H9 (cell line): ENCODE measurements at regions not wholly inside any gene's neighbourhood (a gene's known extent, or its start where the extent isn't known, plus 50 kb on each side); places are given as distances from the start of the nearest gene placed in this dataset.

Experiments
- DNase-seq: peaks from one replicate; pipeline ENCODE4 v3.0.0-alpha.2; 2017
- H2AFZ ChIP-seq: one replicate; pipeline ENCODE4 v1.6.1; 2013; ENCODE audit warnings: mild to moderate bottlenecking, low read length, control low read depth, moderate library complexity
- H2AK5ac ChIP-seq: 2 replicates; pipeline ENCODE4 v1.6.1; 2013; ENCODE audit warnings: low read length, control low read depth, mixed read lengths; ENCODE audit not compliant: insufficient read length
- H2BK120ac ChIP-seq: one replicate; pipeline ENCODE4 v1.6.1; 2013; ENCODE audit warnings: low read depth, mild to moderate bottlenecking, low read length, control low read depth, inconsistent platforms; ENCODE audit not compliant: poor library complexity, severe bottlenecking
- H2BK12ac ChIP-seq: 2 replicates; pipeline ENCODE4 v1.6.1; 2013; ENCODE audit warnings: low read length, control low read depth, mixed read lengths, low read depth; ENCODE audit not compliant: insufficient read length
- H2BK15ac ChIP-seq: 2 replicates; pipeline ENCODE4 v1.6.1; 2013; ENCODE audit warnings: low read depth, low read length, control low read depth
- H2BK20ac ChIP-seq: one replicate; pipeline ENCODE4 v1.6.1; 2013; ENCODE audit warnings: low read depth, mild to moderate bottlenecking, low read length, control low read depth, inconsistent platforms; ENCODE audit not compliant: poor library complexity, severe bottlenecking
- H2BK5ac ChIP-seq: 2 replicates; pipeline ENCODE4 v1.6.1; 2013; ENCODE audit warnings: low read length, control low read depth, mixed read lengths; ENCODE audit not compliant: insufficient read length
- H3K14ac ChIP-seq: 2 replicates; pipeline ENCODE4 v1.6.1; 2013; ENCODE audit warnings: low read length, control low read depth; ENCODE audit not compliant: insufficient read depth
- H3K18ac ChIP-seq: 2 replicates; pipeline ENCODE4 v1.6.1; 2013; ENCODE audit warnings: low read depth, mild to moderate bottlenecking, mixed read lengths, low read length, control low read depth; ENCODE audit not compliant: insufficient read length
- H3K23ac ChIP-seq: 2 replicates; pipeline ENCODE4 v1.6.1; 2013; ENCODE audit warnings: low read length, control low read depth, mixed read lengths, low read depth; ENCODE audit not compliant: insufficient read length
- H3K23me2 ChIP-seq: 2 replicates; pipeline ENCODE4 v1.6.1; 2013; ENCODE audit warnings: low read depth, mild to moderate bottlenecking, mixed read lengths, low read length, control low read depth; ENCODE audit not compliant: insufficient read length, poor library complexity, severe bottlenecking
- H3K27ac ChIP-seq: 2 replicates; pipeline ENCODE4 v1.5.1; 2013; ENCODE audit warnings: low read length, control low read depth, mixed read lengths, low read depth; ENCODE audit not compliant: insufficient read length
- H3K27me3 ChIP-seq: 2 replicates; pipeline ENCODE4 v1.6.1; 2013; ENCODE audit warnings: low read length, control low read depth, inconsistent platforms; ENCODE audit not compliant: insufficient read depth
- H3K4ac ChIP-seq: 2 replicates; pipeline ENCODE4 v1.6.1; 2013; ENCODE audit warnings: low read depth, mild to moderate bottlenecking, control low read depth, inconsistent platforms, low read length, moderate library complexity
- H3K4me1 ChIP-seq: 2 replicates; pipeline ENCODE4 v1.6.1; 2013; ENCODE audit warnings: low read length, control low read depth, inconsistent platforms; ENCODE audit not compliant: insufficient read depth
- H3K4me2 ChIP-seq: 2 replicates; pipeline ENCODE4 v1.6.1; 2013; ENCODE audit warnings: low read length, control low read depth, mixed read lengths; ENCODE audit not compliant: insufficient read length, insufficient read depth
- H3K56ac ChIP-seq: 2 replicates; pipeline ENCODE4 v1.6.1; 2013; ENCODE audit warnings: low read depth, mild to moderate bottlenecking, mixed read lengths, low read length, control low read depth; ENCODE audit not compliant: insufficient read length
- H3K79me1 ChIP-seq: 2 replicates; pipeline ENCODE4 v1.6.1; 2013; ENCODE audit warnings: low read depth, mild to moderate bottlenecking, moderate library complexity, low read length, control low read depth, inconsistent platforms; ENCODE audit not compliant: insufficient read depth, poor library complexity, severe bottlenecking
- H3K79me2 ChIP-seq: 2 replicates; pipeline ENCODE4 v1.6.1; 2013; ENCODE audit warnings: low read length, control low read depth, inconsistent platforms; ENCODE audit not compliant: insufficient read depth
- H3K9ac ChIP-seq: 2 replicates; pipeline ENCODE4 v1.6.1; 2013; ENCODE audit warnings: low read length, control low read depth, mixed read lengths; ENCODE audit not compliant: insufficient read length; ENCODE audit errors: extremely low read depth
- H3K9me3 ChIP-seq: one replicate; pipeline ENCODE4 v1.6.1; 2013; ENCODE audit warnings: low read depth, low read length, inconsistent platforms; ENCODE audit not compliant: control insufficient read depth
- H3T11ph ChIP-seq: one replicate; pipeline ENCODE4 v1.6.1; 2013; ENCODE audit warnings: mild to moderate bottlenecking, low read length, control low read depth, inconsistent platforms
- H4K20me1 ChIP-seq: one replicate; pipeline ENCODE4 v1.6.1; 2013; ENCODE audit not compliant: control insufficient read depth, insufficient read length, insufficient read depth
- H4K5ac ChIP-seq: 2 replicates; pipeline ENCODE4 v1.6.1; 2013; ENCODE audit warnings: low read depth, mild to moderate bottlenecking, mixed read lengths, low read length, control low read depth; ENCODE audit not compliant: insufficient read length
- H4K8ac ChIP-seq: replicated peaks from 2 replicates; pipeline ENCODE4 v1.6.1; 2013; ENCODE audit warnings: low read length, control low read depth, mixed read lengths, low read depth; ENCODE audit not compliant: insufficient read length
- H4K91ac ChIP-seq: 2 replicates; pipeline ENCODE4 v1.6.1; 2013; ENCODE audit warnings: low read depth, mild to moderate bottlenecking, moderate library complexity, mixed read lengths, low read length, control low read depth; ENCODE audit not compliant: insufficient read length
- H3K27ac Mint-ChIP-seq, 3 experiments: 2 replicates in 2 of 3; 3 replicates in 1 of 3; pipeline ENCODE4 v1.8.0; 2020 to 2021; ENCODE audit warnings: mixed read lengths in 3 of 3, mild to moderate bottlenecking in 1 of 3, moderate library complexity in 1 of 3
- H3K27me3 Mint-ChIP-seq: 2 replicates; pipeline ENCODE4 v1.8.0; 2021; ENCODE audit warnings: low read depth, mild to moderate bottlenecking, moderate library complexity, mixed read lengths
- H3K36me3 Mint-ChIP-seq, 3 experiments: 2 replicates in 2 of 3; 3 replicates in 1 of 3; pipeline ENCODE4 v1.8.0; 2020 to 2021; ENCODE audit warnings: low read depth in 3 of 3, mixed read lengths in 3 of 3; ENCODE audit not compliant: insufficient read depth in 1 of 3
- H3K4me1 Mint-ChIP-seq, 2 experiments: 2 replicates each; pipeline ENCODE4 v1.8.0; 2020; ENCODE audit warnings: mixed read lengths in 2 of 2
- H3K4me3 Mint-ChIP-seq, 2 experiments: 2 replicates in 1 of 2; 3 replicates in 1 of 2; pipeline ENCODE4 v1.8.0; 2020 to 2021; ENCODE audit warnings: mild to moderate bottlenecking in 2 of 2, mixed read lengths in 2 of 2, moderate library complexity in 1 of 2
- H3K9me3 Mint-ChIP-seq, 2 experiments: 2 replicates in 1 of 2; 3 replicates in 1 of 2; pipeline ENCODE4 v1.8.0; 2020; ENCODE audit warnings: mild to moderate bottlenecking in 2 of 2, mixed read lengths in 2 of 2, moderate library complexity in 1 of 2
- CTCF ChIP-seq: fragments of 200-600 bp; sonication (generic); conservative IDR thresholded peaks from 3 replicates; pipeline ENCODE4 v1.8.0; 2021; ENCODE audit warnings: antibody characterized with exemption, mild to moderate bottlenecking
- WGBS: extraction: QIAGEN DNeasy Blood & Tissue Kit; methylation state at CpG from one replicate; pipeline ENCODE4 v1.1.7; 2013; ENCODE audit warnings: missing lambda C conversion rate, low lambda C conversion rate, mixed read lengths; ENCODE audit not compliant: insufficient read length; ENCODE audit errors: extremely low coverage; 5-methylcytosine and 5-hydroxymethylcytosine counted together

GRCh38 chr2:21633466-21633865, 509.7 kb downstream of the TDRD15 start:
- H3K23ac ChIP-seq, result no peak overlapping the region
- H3K4ac ChIP-seq, result no peak overlapping the region
- no peak overlapping the region for H2BK120ac ChIP-seq
- no peak overlapping the region for H2BK5ac ChIP-seq
- H3K4me1 ChIP-seq, result no peaks in the 10 kb centered on the region
- H2BK15ac ChIP-seq, result no peak overlapping the region
- no peak overlapping the region for H3K56ac ChIP-seq
- no peak for TF ChIP-seq CTCF
- no peak overlapping the region for H4K8ac ChIP-seq
- no peaks in the 10 kb centered on the region for H3K27me3 ChIP-seq
- H3K79me2 ChIP-seq, result no peaks in the 10 kb centered on the region
- H3K9me3 ChIP-seq, result no peaks in the 10 kb centered on the region
- H3K4me2 ChIP-seq, result no peak overlapping the region
- no peak overlapping the region for H4K5ac ChIP-seq
- no peak overlapping the region; a peak in 1 of 7 replicates for H3K27ac Mint-ChIP-seq
- no peak overlapping the region for H4K91ac ChIP-seq
- no peak overlapping the region for H2BK20ac ChIP-seq
- H3K9me3 Mint-ChIP-seq, result no peaks in the 10 kb centered on the region
- no peak for DNase-seq
- no peaks in the 10 kb centered on the region for H3K23me2 ChIP-seq
- no peak overlapping the region for H3K9ac ChIP-seq
- 0 out of 2 replicates have a peak overlapping the region, but pooled peaks have one; percentile 20 for H3K14ac ChIP-seq
- H3K18ac ChIP-seq, result no peak overlapping the region
- H2AFZ ChIP-seq, result no peak overlapping the region
- no peak overlapping the region for H3K4me3 Mint-ChIP-seq
- H3K36me3 Mint-ChIP-seq, result no peaks in the 10 kb centered on the region
- H3K27ac ChIP-seq, result no peak overlapping the region
- H4K20me1 ChIP-seq, result no peaks in the 10 kb centered on the region
- no peak overlapping the region for H3T11ph ChIP-seq
- no CpG with 5 or more reads among the region's 6 CpGs for WGBS
- H3K4me1 Mint-ChIP-seq, result no peaks in the 10 kb centered on the region; a peak in 1 of 4 replicates
- H3K79me1 ChIP-seq, result no peaks in the 10 kb centered on the region
- no peaks in the 10 kb centered on the region for H3K27me3 Mint-ChIP-seq
- no peak overlapping the region for H2AK5ac ChIP-seq
- H2BK12ac ChIP-seq, result no peak overlapping the region
